Activated CD4-positive, alpha-beta T cell treated with anti-CD3 and anti-CD28 coated beads, Interleukin-2, amount 50 U/mL, for 48 hours (primary cell): ENCODE measurements at regions not wholly inside any gene's neighbourhood (a gene's known extent, or its start where the extent isn't known, plus 50 kb on each side); places are given as distances from the start of the nearest gene placed in this dataset.

Experiments used
- DNase-seq, 2 experiments: peaks; one replicate each; pipeline ENCODE4 v3.0.0-alpha.2; 2020

- no peak for DNase-seq
These were observed 350.3 kb downstream of the MTX2 start for GRCh38 chr2:176619504-176619903.

DNA sequence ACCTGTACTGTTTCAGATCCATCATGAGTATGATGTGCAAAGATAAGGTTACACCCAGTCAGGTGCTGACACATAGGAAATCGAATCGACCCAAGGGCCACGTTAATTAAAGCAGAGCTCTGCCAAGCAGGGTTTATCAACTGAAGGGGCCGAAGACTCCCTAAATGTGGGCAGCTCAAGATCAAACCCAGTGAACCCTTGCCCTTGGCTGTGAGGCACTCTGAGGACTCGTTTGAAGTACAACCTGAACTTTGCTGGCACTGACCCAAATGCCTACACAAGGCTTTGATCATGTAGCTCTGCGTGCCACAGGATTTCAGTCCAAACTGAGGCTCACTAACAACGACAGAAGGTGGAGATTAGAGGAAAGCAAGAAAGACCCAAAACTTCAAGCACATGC lies 352.1 kb downstream of the MTX2 start:
- DNase-seq: no peak

- DNase-seq: no peak
These were observed 353.6 kb downstream of the MTX2 start for GRCh38 chr2:176622792-176623191.

DNA sequence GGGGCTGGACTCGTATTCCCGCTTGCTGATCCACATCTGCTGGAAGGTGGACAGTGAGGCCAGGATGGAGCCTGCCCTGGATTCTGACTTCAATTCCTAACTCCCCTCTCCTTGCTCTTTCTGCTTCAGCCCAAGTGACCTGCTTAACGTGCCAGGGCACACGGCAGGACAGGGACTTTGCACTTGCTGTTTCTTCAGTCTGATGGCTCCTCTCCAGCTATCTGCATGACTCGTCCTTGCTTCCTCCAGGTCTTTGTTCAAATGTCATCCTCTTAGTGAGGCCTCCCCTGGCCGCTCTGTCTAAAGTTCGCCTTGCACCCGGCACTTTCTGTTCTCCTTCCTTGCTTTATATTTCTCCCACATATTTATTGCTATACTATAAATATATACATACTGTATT lies 357.6 kb downstream of the MTX2 start:
- DNase-seq: no peak

- no peak for DNase-seq
These were observed 359.2 kb downstream of the MTX2 start for GRCh38 chr2:176628438-176628837.

DNA sequence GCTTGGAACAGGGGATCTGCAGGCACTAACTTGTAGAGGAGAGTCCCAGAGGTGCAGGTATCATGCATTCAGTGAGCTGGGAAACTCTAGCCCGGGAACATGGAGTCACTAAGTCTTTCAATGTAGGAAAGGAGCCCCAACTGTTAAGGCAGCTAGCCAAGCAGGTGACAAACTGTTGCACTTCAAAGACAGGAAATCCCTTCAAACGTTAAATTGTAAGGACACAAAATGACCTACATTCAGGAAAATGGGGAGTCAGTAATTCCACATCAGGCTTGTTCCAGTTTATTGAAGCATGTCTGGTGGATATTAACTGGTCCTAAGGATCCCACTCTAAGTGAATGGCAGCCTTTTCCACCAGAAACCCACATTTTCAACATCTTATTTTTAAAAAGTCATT lies 364.5 kb downstream of the MTX2 start:
- DNase-seq: no peak

DNA sequence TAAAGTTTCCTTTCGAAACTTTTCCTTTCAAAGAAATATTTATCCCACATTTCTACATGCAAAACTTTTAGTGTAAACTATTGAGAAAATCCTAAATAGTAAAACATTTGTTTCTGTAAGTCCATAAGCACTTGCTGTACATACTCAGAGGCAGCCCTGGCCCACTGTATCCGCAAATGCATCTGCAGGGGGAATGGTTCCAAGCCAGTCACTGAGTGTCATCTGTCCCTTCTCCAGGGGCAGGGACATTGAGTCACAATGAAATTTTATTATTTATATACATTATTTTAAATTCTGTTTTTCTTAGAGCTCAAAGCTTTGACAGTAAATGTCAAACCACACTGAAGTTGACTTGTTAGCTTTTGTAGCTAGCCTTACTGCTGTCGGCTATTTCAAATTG lies 367.2 kb downstream of the MTX2 start:
- no peak for DNase-seq

DNA sequence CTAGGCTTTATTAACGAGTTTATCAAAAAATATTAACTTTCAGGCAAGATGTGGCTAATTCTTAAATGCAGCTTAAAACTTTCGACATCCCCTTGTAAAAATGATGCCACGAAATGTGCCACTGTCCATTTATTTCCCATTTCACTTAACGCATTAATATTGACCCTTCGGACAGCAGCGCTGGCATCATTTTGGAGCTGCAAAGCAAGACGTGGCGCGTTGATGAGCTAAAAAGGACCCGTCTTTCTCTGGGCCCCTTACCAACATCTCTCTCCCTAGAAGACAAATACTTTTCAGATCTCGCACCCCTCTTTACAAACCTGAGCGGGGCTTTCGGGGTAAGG lies 367.9 kb downstream of the MTX2 start:
- no peak for DNase-seq

DNA sequence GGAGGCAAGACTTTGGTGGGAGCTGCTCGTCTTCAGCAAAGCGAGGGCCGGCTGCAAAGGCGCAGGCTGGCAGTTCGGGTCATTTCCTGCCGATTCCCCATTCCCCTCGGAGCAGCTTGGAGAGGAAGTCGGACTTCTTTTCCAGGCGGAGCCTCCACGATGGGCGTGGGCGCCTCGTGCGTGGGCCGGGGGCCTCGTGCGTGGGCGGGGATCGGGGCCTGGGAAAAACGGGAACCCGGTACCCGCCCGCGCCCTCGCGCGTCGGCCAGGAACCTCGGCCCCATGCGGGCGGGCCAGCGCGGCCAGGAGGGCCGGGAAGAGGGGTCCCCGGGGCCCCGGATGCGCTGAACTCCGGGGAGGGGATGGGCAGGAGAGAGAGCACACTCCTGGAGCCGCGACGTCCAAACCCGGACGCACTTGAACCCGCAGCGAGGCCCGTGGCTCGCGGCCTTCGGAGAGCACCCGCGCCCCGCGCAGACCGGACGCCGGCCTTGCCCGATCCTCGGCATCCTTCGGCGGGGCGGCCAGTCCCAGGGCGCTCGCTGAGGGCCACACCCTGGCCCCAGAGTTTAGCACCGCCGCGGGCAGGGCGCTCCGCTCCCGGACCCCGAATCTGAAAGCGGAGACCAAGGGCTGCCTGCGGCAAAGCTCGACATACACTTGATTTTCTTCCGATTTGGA lies 368.4 kb downstream of the MTX2 start:
- DNase-seq: peak; percentile 6 to 7

DNA sequence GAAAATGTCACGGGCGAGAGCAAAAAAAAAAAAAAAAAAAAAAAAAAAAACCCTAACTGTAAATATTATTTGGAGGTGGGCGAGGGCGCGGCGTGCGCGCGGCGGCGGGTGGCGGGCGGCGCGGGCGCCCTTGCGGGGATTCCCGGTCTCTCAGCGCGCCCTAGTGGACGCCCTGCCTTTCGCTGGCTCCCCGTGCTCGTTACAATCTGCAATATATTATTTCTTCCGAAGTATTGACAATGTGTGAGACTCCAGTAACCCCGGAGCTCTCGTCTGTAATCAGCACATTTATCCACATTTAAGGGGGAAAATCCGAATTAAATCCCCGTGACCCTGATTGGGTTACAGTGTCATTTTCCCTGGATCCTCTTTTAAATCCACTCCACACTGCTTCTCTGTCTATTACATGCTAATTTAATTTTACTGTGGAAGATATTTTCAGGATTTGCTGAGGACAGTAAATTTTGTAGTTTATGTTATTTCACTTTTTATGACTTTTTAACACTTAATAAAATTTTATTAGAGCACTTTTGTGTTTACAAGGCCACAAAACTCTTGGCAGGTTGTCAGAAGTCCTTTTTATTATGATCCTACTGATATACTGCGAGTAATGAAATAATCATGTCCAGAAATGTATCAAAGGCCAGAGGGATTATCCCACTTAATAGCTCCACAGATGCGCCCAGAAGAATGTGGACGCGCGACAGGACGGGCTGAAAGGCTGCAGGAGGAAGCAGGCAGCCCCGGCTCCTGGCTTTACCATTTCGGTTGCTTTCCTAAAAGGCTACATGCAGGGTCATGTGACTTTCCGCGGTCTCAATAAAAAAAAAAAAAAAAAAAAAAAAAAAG lies 369.1 kb downstream of the MTX2 start:
- peak; percentile 61 to 71 for DNase-seq

GRCh38 chr2:176639016-176639343 lies 369.7 kb downstream of the MTX2 start:
- no peak for DNase-seq

GRCh38 chr2:176639671-176640070 lies 370.4 kb downstream of the MTX2 start:
- DNase-seq: no peak

DNA sequence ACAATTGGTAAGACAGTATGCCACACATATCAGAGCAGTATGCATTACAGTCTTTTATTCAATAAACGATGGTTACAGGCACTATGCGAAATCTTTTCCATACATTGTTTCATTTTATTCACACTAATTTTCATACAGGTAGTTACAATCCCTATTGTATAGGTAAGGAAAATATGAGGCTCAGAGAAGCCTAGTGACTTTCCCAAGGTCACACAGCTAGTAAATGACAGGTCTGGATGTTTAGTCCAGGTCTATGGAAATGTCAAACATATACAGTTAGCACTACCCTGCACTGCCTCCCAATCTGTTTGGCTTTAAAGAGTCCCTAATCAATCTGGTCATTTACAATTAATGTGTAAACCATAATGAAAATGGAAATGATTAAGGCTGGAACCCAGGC lies 372.2 kb downstream of the MTX2 start:
- no peak for DNase-seq

DNA sequence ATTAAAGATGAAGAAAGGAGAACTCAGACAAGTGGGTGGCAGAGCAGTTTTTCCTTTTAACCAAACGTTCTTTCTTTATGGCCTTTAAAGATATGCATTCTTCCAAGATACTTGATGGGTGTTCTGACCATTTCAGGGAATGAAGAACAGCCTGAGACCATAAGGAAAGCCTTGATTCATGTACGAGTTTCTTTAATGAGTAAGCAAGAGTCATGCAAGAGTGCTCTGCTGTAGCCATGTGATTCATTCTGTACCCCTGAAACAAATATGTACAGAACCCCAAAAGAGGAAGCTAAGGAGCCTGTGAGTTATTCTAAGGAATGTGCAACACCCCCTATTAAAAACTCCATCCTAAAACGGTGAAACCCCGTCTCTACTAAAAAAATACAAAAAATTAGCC lies 372.8 kb downstream of the MTX2 start:
- no peak for DNase-seq

DNA sequence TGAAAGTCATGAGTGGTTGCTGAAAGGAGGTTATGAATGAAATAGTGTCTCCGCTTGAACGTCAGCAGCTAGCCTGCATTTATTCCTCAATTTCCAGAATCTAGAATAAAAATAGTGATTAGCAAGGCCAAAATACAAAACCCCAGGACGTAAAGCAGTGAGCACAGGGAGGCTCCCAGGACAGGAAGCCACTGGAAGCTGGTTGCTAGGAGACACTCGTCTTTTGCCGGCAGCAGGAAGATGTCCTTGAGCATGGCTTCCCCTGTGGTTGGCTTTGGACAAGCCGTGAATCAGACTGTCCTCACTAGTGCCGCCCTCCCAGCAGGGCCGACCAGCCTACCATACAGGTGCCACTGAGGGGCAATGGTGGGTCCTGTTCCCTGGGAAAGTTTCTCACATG lies 374.4 kb downstream of the MTX2 start:
- no peak for DNase-seq

- DNase-seq: no peak
These were observed 376.3 kb downstream of the MTX2 start for GRCh38 chr2:176645494-176645893.

- DNase-seq: no peak
These were observed 376.9 kb downstream of the MTX2 start for GRCh38 chr2:176646033-176646615.

DNA sequence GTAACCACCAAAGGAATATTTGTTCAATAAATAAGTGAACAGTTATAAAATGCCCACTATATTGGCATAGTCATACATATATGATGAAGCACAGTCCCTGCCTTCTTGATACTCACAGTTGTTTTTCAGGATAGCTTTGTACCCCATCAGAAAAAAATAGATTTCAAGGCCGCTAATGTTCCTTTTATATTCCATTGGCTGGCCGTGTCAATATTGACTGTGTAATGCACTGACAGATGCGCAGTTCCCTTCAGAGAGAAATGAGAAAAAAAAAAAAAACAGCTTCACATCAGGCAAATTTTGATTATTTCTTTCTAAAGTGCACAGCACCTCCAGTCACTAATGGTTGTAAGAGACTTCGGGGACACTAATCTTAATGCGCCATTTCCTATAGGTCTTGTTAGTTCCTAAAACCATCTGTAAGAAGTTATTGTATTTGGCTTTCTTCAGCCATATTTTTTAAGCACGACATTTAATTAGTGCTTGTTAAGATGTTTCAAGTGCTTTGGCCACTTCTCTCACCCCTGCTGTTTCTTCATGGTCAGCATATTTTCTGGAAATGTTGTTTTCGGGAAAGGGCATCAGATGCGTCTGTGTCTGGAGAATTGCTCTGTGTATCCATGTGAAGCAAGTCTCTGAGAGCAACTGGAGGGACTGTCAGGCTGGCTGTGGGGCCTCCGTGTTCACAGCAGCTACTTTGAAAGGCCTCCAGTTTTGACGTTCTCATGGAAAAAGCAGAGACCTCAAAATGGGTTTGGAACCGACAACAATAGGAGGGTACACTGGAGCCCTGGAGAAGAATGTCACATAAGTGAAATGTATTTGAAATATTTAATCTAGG lies 378.3 kb downstream of the MTX2 start:
- DNase-seq: no peak

DNA sequence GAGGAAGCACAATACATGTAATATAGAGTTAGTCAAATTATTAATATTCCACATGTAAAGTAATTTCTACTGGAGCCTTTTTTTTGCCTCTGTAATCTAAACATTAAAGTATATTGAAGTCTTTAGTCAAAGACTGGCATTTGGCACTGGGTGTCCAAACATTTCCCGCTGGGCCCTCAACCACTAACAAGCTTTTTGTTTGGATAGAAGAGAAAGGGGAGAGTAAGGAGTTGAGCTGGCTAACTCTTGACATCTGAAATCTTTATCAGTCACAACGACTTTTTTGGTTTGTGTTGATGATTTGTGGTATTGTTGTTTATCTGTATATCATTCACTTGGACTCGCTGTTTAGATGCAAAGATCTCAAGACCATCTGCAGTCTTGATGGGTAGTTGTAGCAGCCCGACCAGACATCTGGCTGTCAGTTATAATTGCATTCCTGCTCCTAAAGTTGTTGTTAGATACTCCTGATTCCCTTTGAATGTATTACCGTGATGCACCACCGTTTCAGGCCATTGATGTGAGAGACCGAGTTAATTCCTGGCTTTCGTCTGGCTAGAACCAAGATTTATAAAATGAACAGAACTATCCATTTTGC lies 379.6 kb downstream of the MTX2 start:
- no peak for DNase-seq

GRCh38 chr2:176650104-176650837 lies 381.0 kb downstream of the MTX2 start:
- DNase-seq: no peak

GRCh38 chr2:176650838-176651555 lies 381.8 kb downstream of the MTX2 start:
- DNase-seq: no peak
